Natural killer cell (primary cell): ENCODE measurements at regions not wholly inside any gene's neighbourhood (a gene's known extent, or its start where the extent isn't known, plus 50 kb on each side); places are given as distances from the start of the nearest gene placed in this dataset.

Experiments used
- ATAC-seq, 3 donors: fragments of 150-1000 bp in 2 of 3; fragments of 200-7000 bp in 1 of 3; cut with Tn5 transposase; 1 replicate in 1 of 3; 2 replicates in 2 of 3; pipeline ENCODE4 v1.10.0; 2021; ENCODE audit warnings: mild to moderate bottlenecking in 2 of 3, moderate library complexity in 2 of 3
- DNase-seq, 2 donors: peaks; one replicate each; pipeline versions ENCODE4 v3.0.0 to v3.0.0-alpha.2; 2013 to 2021; ENCODE audit warnings: mixed read lengths in 1 of 2
- H3K27ac ChIP-seq: one replicate; pipeline ENCODE4 v1.5.1; 2013; ENCODE audit warnings: mild to moderate bottlenecking, low read length
- H3K27me3 ChIP-seq: one replicate; pipeline ENCODE4 v1.6.1; 2013; ENCODE audit warnings: low read length; ENCODE audit not compliant: control insufficient read depth, insufficient read depth
- H3K36me3 ChIP-seq: one replicate; pipeline ENCODE4 v1.6.1; 2013; ENCODE audit warnings: low read length; ENCODE audit not compliant: control insufficient read depth, insufficient read depth
- H3K4me1 ChIP-seq: one replicate; pipeline ENCODE4 v1.6.1; 2013; ENCODE audit warnings: low read length; ENCODE audit not compliant: control insufficient read depth, insufficient read depth
- H3K4me3 ChIP-seq: one replicate; pipeline ENCODE4 v1.5.1; 2013; ENCODE audit warnings: low read length
- H3K9me3 ChIP-seq: one replicate; pipeline ENCODE4 v1.6.1; 2013; ENCODE audit warnings: low read length; ENCODE audit not compliant: control insufficient read depth, insufficient read depth
- H3K27ac Mint-ChIP-seq, 2 donors: one replicate each; pipeline ENCODE4 v1.8.0; 2022; ENCODE audit warnings: mild to moderate bottlenecking in 2 of 2, mixed read lengths in 2 of 2, moderate library complexity in 1 of 2
- H3K27me3 Mint-ChIP-seq, 2 donors: one replicate each; pipeline ENCODE4 v1.8.0; 2022; ENCODE audit warnings: low read depth in 2 of 2, mixed read lengths in 2 of 2
- H3K36me3 Mint-ChIP-seq: one replicate; pipeline ENCODE4 v1.8.0; 2022; ENCODE audit warnings: mixed read lengths
- H3K4me1 Mint-ChIP-seq, 2 donors: one replicate each; pipeline ENCODE4 v1.8.0; 2022; ENCODE audit warnings: mixed read lengths in 2 of 2
- H3K4me3 Mint-ChIP-seq: one replicate; pipeline ENCODE4 v1.8.0; 2022; ENCODE audit warnings: mild to moderate bottlenecking, moderate library complexity, mixed read lengths
- H3K9me3 Mint-ChIP-seq, 2 donors: one replicate each; pipeline ENCODE4 v1.8.0; 2022; ENCODE audit warnings: mixed read lengths in 2 of 2
- CTCF ChIP-seq: fragments of 200-600 bp; IDR thresholded peaks from one replicate; pipeline ENCODE4 v1.8.0; 2022; ENCODE audit warnings: antibody characterized with exemption
- WGBS: methylation state at CpG from one replicate; pipeline ENCODE4 v1.1.7; 2013; ENCODE audit warnings: missing lambda C conversion rate; ENCODE audit not compliant: insufficient coverage; 5-methylcytosine and 5-hydroxymethylcytosine counted together
- intact Hi-C: fragments of 100-400 bp; cut with micrococcal nuclease; formaldehyde crosslinking; loops from one replicate; pipeline ENCODE4 v1.14.2; 2022

GRCh38 chr1:239924741-239925350 is 166.8 kb upstream of the FMN2 start:
- no peak overlapping the region for H3K4me3 ChIP-seq
- H3K27me3 ChIP-seq, result no peaks in the 10 kb centered on the region
- intact Hi-C loops, result no loop called here
- no peak for ATAC-seq
- no peak for DNase-seq
- H3K4me1 ChIP-seq, result no peaks in the 10 kb centered on the region
- H3K9me3 ChIP-seq, result no peaks in the 10 kb centered on the region
- H3K36me3 Mint-ChIP-seq, result no peaks in the 10 kb centered on the region
- H3K9me3 Mint-ChIP-seq, result peaks cover 0 to 4% of the 10 kb centered on the region in 2 donors
- H3K36me3 ChIP-seq, result no peaks in the 10 kb centered on the region
- H3K27ac Mint-ChIP-seq, result no peak overlapping the region
- no peak for TF ChIP-seq CTCF
- no peak overlapping the region for H3K27ac ChIP-seq
- no peaks in the 10 kb centered on the region for H3K27me3 Mint-ChIP-seq
- H3K4me1 Mint-ChIP-seq, result no peaks in the 10 kb centered on the region
- H3K4me3 Mint-ChIP-seq, result no peak overlapping the region
- 93% methylated on average over 30 of the region's 30 CpGs for WGBS

GRCh38 chr1:239926184-239926583 is 165.5 kb upstream of the FMN2 start:
- H3K9me3 Mint-ChIP-seq, result peaks cover 0 to 2% of the 10 kb centered on the region in 2 donors
- no peak overlapping the region for H3K27ac Mint-ChIP-seq
- no peaks in the 10 kb centered on the region for H3K27me3 ChIP-seq
- H3K36me3 Mint-ChIP-seq, result no peaks in the 10 kb centered on the region
- H3K9me3 ChIP-seq, result no peaks in the 10 kb centered on the region
- H3K4me3 Mint-ChIP-seq, result no peak overlapping the region
- H3K27ac ChIP-seq, result no peak overlapping the region
- H3K4me1 ChIP-seq, result no peaks in the 10 kb centered on the region
- H3K4me1 Mint-ChIP-seq, result no peaks in the 10 kb centered on the region
- no peak for TF ChIP-seq CTCF
- DNase-seq (no peak), ATAC-seq (no peak)
- intact Hi-C loops, result no loop called here
- H3K27me3 Mint-ChIP-seq, result no peaks in the 10 kb centered on the region
- H3K4me3 ChIP-seq, result no peak overlapping the region
- WGBS, result 70% methylated on average over 2 of the region's 3 CpGs
- H3K36me3 ChIP-seq, result no peaks in the 10 kb centered on the region

- Histone ChIP-seq H3K4me1 (no peaks in the 10 kb centered on the region), H3K27ac (no peak overlapping the region), H3K27me3 (no peaks in the 10 kb centered on the region), H3K9me3 (no peaks in the 10 kb centered on the region), H3K36me3 (no peaks in the 10 kb centered on the region), H3K4me3 (no peak overlapping the region)
- H3K4me1 Mint-ChIP-seq, result no peaks in the 10 kb centered on the region
- ATAC-seq (no peak), DNase-seq (no peak)
- H3K36me3 Mint-ChIP-seq, result no peaks in the 10 kb centered on the region
- intact Hi-C loops, result no loop called here
- H3K27me3 Mint-ChIP-seq, result no peaks in the 10 kb centered on the region
- no peak for TF ChIP-seq CTCF
- no peak overlapping the region for H3K27ac Mint-ChIP-seq
- no peak overlapping the region for H3K4me3 Mint-ChIP-seq
- H3K9me3 Mint-ChIP-seq, result peaks cover 0 to 2% of the 10 kb centered on the region in 2 donors
- WGBS, result 90% methylated on average over 6 of the region's 6 CpGs
Observed at GRCh38 chr1:239929317-239929716, 162.4 kb upstream of the FMN2 start.

- no peaks in the 10 kb centered on the region for H3K9me3 ChIP-seq
- TF ChIP-seq CTCF, result no peak
- no peaks in the 10 kb centered on the region for H3K36me3 Mint-ChIP-seq
- H3K9me3 Mint-ChIP-seq, result peaks cover 0 to 2% of the 10 kb centered on the region in 2 donors
- DNase-seq (no peak), ATAC-seq (no peak)
- intact Hi-C loops, result no loop called here
- H3K27ac ChIP-seq, result no peak overlapping the region
- no peaks in the 10 kb centered on the region for H3K27me3 Mint-ChIP-seq
- WGBS, result 92% methylated on average over 2 of the region's 3 CpGs
- H3K4me1 ChIP-seq, result no peaks in the 10 kb centered on the region
- no peaks in the 10 kb centered on the region for H3K27me3 ChIP-seq
- H3K4me1 Mint-ChIP-seq, result no peaks in the 10 kb centered on the region
- no peak overlapping the region for H3K4me3 ChIP-seq
- no peak overlapping the region for H3K4me3 Mint-ChIP-seq
- H3K36me3 ChIP-seq, result no peaks in the 10 kb centered on the region
- no peak overlapping the region for H3K27ac Mint-ChIP-seq
Observed at GRCh38 chr1:239930686-239931262, 160.9 kb upstream of the FMN2 start.
